Esophagus squamous epithelium (tissue), 5 donors: ENCODE measurements at regions not wholly inside any gene's neighbourhood (a gene's known extent, or its start where the extent isn't known, plus 50 kb on each side); places are given as distances from the start of the nearest gene placed in this dataset.
"Not testable (repeated sequence)": the region's sequence is repeated elsewhere in the genome, so short reads cannot be mapped to it uniquely, and the experiment has no call there.

Experiments used
- DNase-seq: peaks from one replicate; lab custom pipeline; 2025; lab: John Stamatoyannopoulos, UW
- H3K27ac ChIP-seq, 4 donors: fragments of 200-600 bp; sonication (generic); one replicate each; pipeline ENCODE4 v1.5.1; 2016 to 2019; ENCODE audit warnings: mild to moderate bottlenecking in 1 of 4
- H3K27me3 ChIP-seq, 4 donors: fragments of 200-600 bp; sonication (generic); 1 replicate in 3 of 4; 2 replicates in 1 of 4; pipeline versions ENCODE4 v1.5.1 to v1.6.0; 2017 to 2021; ENCODE audit warnings: antibody characterized with exemption in 1 of 4
- H3K36me3 ChIP-seq, 3 donors: fragments of 200-600 bp; sonication (generic); one replicate each; pipeline ENCODE4 v1.5.1; 2016 to 2019
- H3K4me1 ChIP-seq, 3 donors: fragments of 200-600 bp; sonication (generic); one replicate each; pipeline ENCODE4 v1.5.1; 2017 to 2019
- H3K4me3 ChIP-seq, 4 donors: fragments of 200-600 bp; sonication (generic); 1 replicate in 3 of 4; 2 replicates in 1 of 4; pipeline ENCODE4 v1.5.1; 2016 to 2019; ENCODE audit warnings: mild to moderate bottlenecking in 2 of 4, moderate library complexity in 1 of 4
- H3K9me3 ChIP-seq, 3 donors: fragments of 200-600 bp; sonication (generic); one replicate each; pipeline ENCODE4 v1.5.1; 2016 to 2019
- POLR2A ChIP-seq, 4 donors: fragments of 450-650 bp; IDR thresholded peaks; one replicate each; pipeline ENCODE4 v1.6.1; 2017; ENCODE audit warnings: antibody characterized with exemption in 4 of 4, mild to moderate bottlenecking in 4 of 4, moderate library complexity in 3 of 4
- WGBS, 2 donors: methylation state at CpG; one replicate each; pipeline ENCODE4 v1.1.5; 2018; 5-methylcytosine and 5-hydroxymethylcytosine counted together
- intact Hi-C: fragments of 100-400 bp; cut with DNase I; formaldehyde crosslinking; loops from one replicate; pipeline ENCODE4 v1.15.0; 2022
- TF ChIP-seq, protein P1 (sequence below), 6 experiments: fragments of 450-650 bp in 4 of 6; fragments of 200-600 bp in 2 of 6; sonication (generic) in 2 of 6; IDR thresholded peaks; one replicate each; pipeline ENCODE4 v1.5.1; 2016 to 2019; ENCODE audit warnings: antibody characterized with exemption in 6 of 6, mild to moderate bottlenecking in 4 of 6, moderate library complexity in 4 of 6
- donor health status: DM: yes; HTN: yes; CAD: no.

DNA sequence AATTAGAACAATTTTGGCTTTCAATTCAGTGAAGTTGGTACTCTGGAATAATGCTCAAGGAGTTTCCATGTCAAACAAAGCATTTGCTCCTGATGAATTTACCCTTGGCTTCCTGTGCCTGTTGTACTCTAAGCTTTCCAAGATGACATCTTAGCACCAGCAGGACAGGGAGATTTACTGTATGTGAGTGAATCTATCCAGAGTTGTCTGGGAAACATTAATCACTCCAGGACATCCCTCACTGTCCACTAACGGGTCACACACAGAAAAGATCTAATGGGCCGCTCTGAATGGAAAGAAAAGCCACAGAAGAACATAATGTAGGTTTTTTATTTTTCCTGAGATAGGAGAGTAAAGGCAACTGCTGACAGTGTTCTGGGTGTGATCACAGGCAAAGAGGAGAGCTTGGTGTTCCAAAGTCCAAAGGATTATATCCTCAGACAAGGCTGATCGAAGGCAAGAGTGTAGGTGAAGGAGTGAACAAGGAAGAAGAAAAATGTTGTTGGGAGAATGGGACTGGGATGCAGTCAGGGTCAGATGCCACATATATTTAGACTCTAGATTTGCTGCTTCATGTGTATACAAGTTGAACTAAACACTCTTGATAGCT, 167.7 kb upstream of the RPS23 start:
- DNase-seq: no peak
- intact Hi-C loops: no loop called here
- H3K4me3 ChIP-seq: no peak overlapping the region
- no peaks in the 10 kb centered on the region for H3K4me1 ChIP-seq
- no peaks in the 10 kb centered on the region for H3K9me3 ChIP-seq
- H3K27me3 ChIP-seq: no peaks in the 10 kb centered on the region
- no peaks in the 10 kb centered on the region for H3K36me3 ChIP-seq
- H3K27ac ChIP-seq: no peak overlapping the region
- 63 to 73% methylated on average over 3 of the region's 3 CpGs for WGBS, 2 donors
- TF ChIP-seq, protein P1, sequence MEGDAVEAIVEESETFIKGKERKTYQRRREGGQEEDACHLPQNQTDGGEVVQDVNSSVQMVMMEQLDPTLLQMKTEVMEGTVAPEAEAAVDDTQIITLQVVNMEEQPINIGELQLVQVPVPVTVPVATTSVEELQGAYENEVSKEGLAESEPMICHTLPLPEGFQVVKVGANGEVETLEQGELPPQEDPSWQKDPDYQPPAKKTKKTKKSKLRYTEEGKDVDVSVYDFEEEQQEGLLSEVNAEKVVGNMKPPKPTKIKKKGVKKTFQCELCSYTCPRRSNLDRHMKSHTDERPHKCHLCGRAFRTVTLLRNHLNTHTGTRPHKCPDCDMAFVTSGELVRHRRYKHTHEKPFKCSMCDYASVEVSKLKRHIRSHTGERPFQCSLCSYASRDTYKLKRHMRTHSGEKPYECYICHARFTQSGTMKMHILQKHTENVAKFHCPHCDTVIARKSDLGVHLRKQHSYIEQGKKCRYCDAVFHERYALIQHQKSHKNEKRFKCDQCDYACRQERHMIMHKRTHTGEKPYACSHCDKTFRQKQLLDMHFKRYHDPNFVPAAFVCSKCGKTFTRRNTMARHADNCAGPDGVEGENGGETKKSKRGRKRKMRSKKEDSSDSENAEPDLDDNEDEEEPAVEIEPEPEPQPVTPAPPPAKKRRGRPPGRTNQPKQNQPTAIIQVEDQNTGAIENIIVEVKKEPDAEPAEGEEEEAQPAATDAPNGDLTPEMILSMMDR (IDR thresholded peaks at IDR 0.05): no peak
- TF ChIP-seq POLR2A (IDR thresholded peaks at IDR 0.05): no peak

DNA sequence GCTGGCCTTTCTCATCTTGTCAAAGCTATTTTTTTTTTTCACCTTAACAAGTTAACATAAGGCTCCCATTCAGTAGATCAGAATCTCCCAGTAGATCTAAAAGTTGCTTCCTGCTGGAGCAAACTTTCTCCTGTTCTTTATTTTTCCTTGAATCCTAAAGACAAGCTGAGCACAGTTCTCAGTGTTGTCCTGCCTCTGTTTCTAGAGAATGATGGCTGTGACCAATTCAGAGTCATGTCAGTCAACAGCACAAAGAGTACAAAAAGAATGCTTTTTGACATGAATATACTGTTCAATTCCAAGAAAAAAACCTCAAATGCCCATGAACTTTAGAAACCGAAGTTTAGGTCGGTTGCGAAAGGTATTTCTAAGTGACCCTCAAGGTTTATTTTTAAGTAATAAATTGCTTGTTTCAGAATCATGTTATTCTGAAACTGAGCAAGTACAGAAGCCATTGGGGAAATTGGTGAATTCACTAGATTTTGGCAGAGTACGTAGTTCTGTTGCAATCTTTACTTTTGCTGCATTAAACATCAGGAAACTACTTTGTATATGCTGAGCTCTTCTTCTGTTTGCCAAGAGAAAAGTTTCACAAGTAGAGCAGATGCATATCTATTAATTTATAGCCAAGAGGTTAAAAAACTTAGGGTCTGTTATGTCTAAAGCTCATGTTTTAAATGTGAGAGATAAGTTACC, 161.7 kb upstream of the RPS23 start:
- Histone ChIP-seq H3K36me3 (no peaks in the 10 kb centered on the region), H3K4me1 (no peaks in the 10 kb centered on the region), H3K9me3 (no peaks in the 10 kb centered on the region), H3K27ac (no peak overlapping the region), H3K4me3 (no peak overlapping the region), H3K27me3 (no peaks in the 10 kb centered on the region)
- DNase-seq: no peak
- intact Hi-C loops: no loop called here
- 69 to 74% methylated on average over 4 of the region's 4 CpGs for WGBS, 2 donors
- no peak for TF ChIP-seq POLR2A (IDR thresholded peaks at IDR 0.05)
- TF ChIP-seq, protein P1 (IDR thresholded peaks at IDR 0.05): no peak

- H3K4me3 ChIP-seq, intact Hi-C loops, H3K27ac ChIP-seq, H3K27me3 ChIP-seq, H3K4me1 ChIP-seq, H3K9me3 ChIP-seq, DNase-seq, H3K36me3 ChIP-seq: not testable (repeated sequence)
- WGBS, 2 donors: 66 to 67% methylated on average over 4 of the region's 4 CpGs
Measured at GRCh38 chr5:82437565-82437964, 159.4 kb upstream of the RPS23 start.

DNA sequence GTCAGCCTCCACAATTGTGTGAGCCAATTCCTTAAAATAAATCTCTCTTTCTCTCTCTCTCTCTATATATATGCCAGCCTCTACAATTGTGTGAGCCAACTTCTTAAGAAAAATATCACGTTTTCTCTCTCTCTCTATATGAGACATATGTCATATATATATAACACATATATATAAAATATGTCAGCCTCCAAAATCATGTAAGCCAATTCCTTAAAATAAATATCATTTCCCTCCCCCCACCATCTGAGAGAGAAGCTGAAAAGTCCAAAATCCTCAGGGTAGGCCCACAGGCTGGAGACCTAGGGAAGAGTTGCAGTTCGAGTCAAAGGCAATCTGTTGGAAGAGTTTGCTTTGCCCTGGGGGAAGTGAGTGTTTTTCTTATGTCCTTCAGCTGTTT, 158.1 kb upstream of the RPS23 start:
- intact Hi-C loops: no loop called here
- Histone ChIP-seq H3K27me3 (no peaks in the 10 kb centered on the region), H3K9me3 (no peaks in the 10 kb centered on the region), H3K27ac (no peak overlapping the region), H3K4me3 (no peak overlapping the region), H3K4me1 (no peaks in the 10 kb centered on the region), H3K36me3 (no peaks in the 10 kb centered on the region)
- 57% methylated on average over 2 of the region's 2 CpGs for WGBS, 2 donors
- TF ChIP-seq, protein P1 (IDR thresholded peaks at IDR 0.05): no peak
- TF ChIP-seq POLR2A (IDR thresholded peaks at IDR 0.05): no peak
- no peak for DNase-seq

GRCh38 chr5:82434696-82435660, 156.8 kb upstream of the RPS23 start:
- intact Hi-C loops, H3K9me3 ChIP-seq, H3K4me3 ChIP-seq, H3K27ac ChIP-seq, H3K27me3 ChIP-seq, H3K36me3 ChIP-seq, DNase-seq, H3K4me1 ChIP-seq: not testable (repeated sequence)
- WGBS, 2 donors: 73 to 94% methylated on average over 5 to 10 of the region's 35 CpGs
